H9 (cell line): ENCODE measurements at regions not wholly inside any gene's neighbourhood (a gene's known extent, or its start where the extent isn't known, plus 50 kb on each side); places are given as distances from the start of the nearest gene placed in this dataset.

Experiments
- DNase-seq: peaks from one replicate; pipeline ENCODE4 v3.0.0-alpha.2; 2017
- H2AFZ ChIP-seq: one replicate; pipeline ENCODE4 v1.6.1; 2013; ENCODE audit warnings: mild to moderate bottlenecking, low read length, control low read depth, moderate library complexity
- H2AK5ac ChIP-seq: 2 replicates; pipeline ENCODE4 v1.6.1; 2013; ENCODE audit warnings: low read length, control low read depth, mixed read lengths; ENCODE audit not compliant: insufficient read length
- H2BK120ac ChIP-seq: one replicate; pipeline ENCODE4 v1.6.1; 2013; ENCODE audit warnings: low read depth, mild to moderate bottlenecking, low read length, control low read depth, inconsistent platforms; ENCODE audit not compliant: poor library complexity, severe bottlenecking
- H2BK12ac ChIP-seq: 2 replicates; pipeline ENCODE4 v1.6.1; 2013; ENCODE audit warnings: low read length, control low read depth, mixed read lengths, low read depth; ENCODE audit not compliant: insufficient read length
- H2BK15ac ChIP-seq: 2 replicates; pipeline ENCODE4 v1.6.1; 2013; ENCODE audit warnings: low read depth, low read length, control low read depth
- H2BK20ac ChIP-seq: one replicate; pipeline ENCODE4 v1.6.1; 2013; ENCODE audit warnings: low read depth, mild to moderate bottlenecking, low read length, control low read depth, inconsistent platforms; ENCODE audit not compliant: poor library complexity, severe bottlenecking
- H2BK5ac ChIP-seq: 2 replicates; pipeline ENCODE4 v1.6.1; 2013; ENCODE audit warnings: low read length, control low read depth, mixed read lengths; ENCODE audit not compliant: insufficient read length
- H3K14ac ChIP-seq: 2 replicates; pipeline ENCODE4 v1.6.1; 2013; ENCODE audit warnings: low read length, control low read depth; ENCODE audit not compliant: insufficient read depth
- H3K18ac ChIP-seq: 2 replicates; pipeline ENCODE4 v1.6.1; 2013; ENCODE audit warnings: low read depth, mild to moderate bottlenecking, mixed read lengths, low read length, control low read depth; ENCODE audit not compliant: insufficient read length
- H3K23ac ChIP-seq: 2 replicates; pipeline ENCODE4 v1.6.1; 2013; ENCODE audit warnings: low read length, control low read depth, mixed read lengths, low read depth; ENCODE audit not compliant: insufficient read length
- H3K23me2 ChIP-seq: 2 replicates; pipeline ENCODE4 v1.6.1; 2013; ENCODE audit warnings: low read depth, mild to moderate bottlenecking, mixed read lengths, low read length, control low read depth; ENCODE audit not compliant: insufficient read length, poor library complexity, severe bottlenecking
- H3K27ac ChIP-seq: 2 replicates; pipeline ENCODE4 v1.5.1; 2013; ENCODE audit warnings: low read length, control low read depth, mixed read lengths, low read depth; ENCODE audit not compliant: insufficient read length
- H3K27me3 ChIP-seq: 2 replicates; pipeline ENCODE4 v1.6.1; 2013; ENCODE audit warnings: low read length, control low read depth, inconsistent platforms; ENCODE audit not compliant: insufficient read depth
- H3K4ac ChIP-seq: 2 replicates; pipeline ENCODE4 v1.6.1; 2013; ENCODE audit warnings: low read depth, mild to moderate bottlenecking, control low read depth, inconsistent platforms, low read length, moderate library complexity
- H3K4me1 ChIP-seq: 2 replicates; pipeline ENCODE4 v1.6.1; 2013; ENCODE audit warnings: low read length, control low read depth, inconsistent platforms; ENCODE audit not compliant: insufficient read depth
- H3K4me2 ChIP-seq: 2 replicates; pipeline ENCODE4 v1.6.1; 2013; ENCODE audit warnings: low read length, control low read depth, mixed read lengths; ENCODE audit not compliant: insufficient read length, insufficient read depth
- H3K56ac ChIP-seq: 2 replicates; pipeline ENCODE4 v1.6.1; 2013; ENCODE audit warnings: low read depth, mild to moderate bottlenecking, mixed read lengths, low read length, control low read depth; ENCODE audit not compliant: insufficient read length
- H3K79me1 ChIP-seq: 2 replicates; pipeline ENCODE4 v1.6.1; 2013; ENCODE audit warnings: low read depth, mild to moderate bottlenecking, moderate library complexity, low read length, control low read depth, inconsistent platforms; ENCODE audit not compliant: insufficient read depth, poor library complexity, severe bottlenecking
- H3K79me2 ChIP-seq: 2 replicates; pipeline ENCODE4 v1.6.1; 2013; ENCODE audit warnings: low read length, control low read depth, inconsistent platforms; ENCODE audit not compliant: insufficient read depth
- H3K9ac ChIP-seq: 2 replicates; pipeline ENCODE4 v1.6.1; 2013; ENCODE audit warnings: low read length, control low read depth, mixed read lengths; ENCODE audit not compliant: insufficient read length; ENCODE audit errors: extremely low read depth
- H3K9me3 ChIP-seq: one replicate; pipeline ENCODE4 v1.6.1; 2013; ENCODE audit warnings: low read depth, low read length, inconsistent platforms; ENCODE audit not compliant: control insufficient read depth
- H3T11ph ChIP-seq: one replicate; pipeline ENCODE4 v1.6.1; 2013; ENCODE audit warnings: mild to moderate bottlenecking, low read length, control low read depth, inconsistent platforms
- H4K20me1 ChIP-seq: one replicate; pipeline ENCODE4 v1.6.1; 2013; ENCODE audit not compliant: control insufficient read depth, insufficient read length, insufficient read depth
- H4K5ac ChIP-seq: 2 replicates; pipeline ENCODE4 v1.6.1; 2013; ENCODE audit warnings: low read depth, mild to moderate bottlenecking, mixed read lengths, low read length, control low read depth; ENCODE audit not compliant: insufficient read length
- H4K8ac ChIP-seq: replicated peaks from 2 replicates; pipeline ENCODE4 v1.6.1; 2013; ENCODE audit warnings: low read length, control low read depth, mixed read lengths, low read depth; ENCODE audit not compliant: insufficient read length
- H4K91ac ChIP-seq: 2 replicates; pipeline ENCODE4 v1.6.1; 2013; ENCODE audit warnings: low read depth, mild to moderate bottlenecking, moderate library complexity, mixed read lengths, low read length, control low read depth; ENCODE audit not compliant: insufficient read length
- H3K27ac Mint-ChIP-seq, 3 experiments: 2 replicates in 2 of 3; 3 replicates in 1 of 3; pipeline ENCODE4 v1.8.0; 2020 to 2021; ENCODE audit warnings: mixed read lengths in 3 of 3, mild to moderate bottlenecking in 1 of 3, moderate library complexity in 1 of 3
- H3K27me3 Mint-ChIP-seq: 2 replicates; pipeline ENCODE4 v1.8.0; 2021; ENCODE audit warnings: low read depth, mild to moderate bottlenecking, moderate library complexity, mixed read lengths
- H3K36me3 Mint-ChIP-seq, 3 experiments: 2 replicates in 2 of 3; 3 replicates in 1 of 3; pipeline ENCODE4 v1.8.0; 2020 to 2021; ENCODE audit warnings: low read depth in 3 of 3, mixed read lengths in 3 of 3; ENCODE audit not compliant: insufficient read depth in 1 of 3
- H3K4me1 Mint-ChIP-seq, 2 experiments: 2 replicates each; pipeline ENCODE4 v1.8.0; 2020; ENCODE audit warnings: mixed read lengths in 2 of 2
- H3K4me3 Mint-ChIP-seq, 2 experiments: 2 replicates in 1 of 2; 3 replicates in 1 of 2; pipeline ENCODE4 v1.8.0; 2020 to 2021; ENCODE audit warnings: mild to moderate bottlenecking in 2 of 2, mixed read lengths in 2 of 2, moderate library complexity in 1 of 2
- H3K9me3 Mint-ChIP-seq, 2 experiments: 2 replicates in 1 of 2; 3 replicates in 1 of 2; pipeline ENCODE4 v1.8.0; 2020; ENCODE audit warnings: mild to moderate bottlenecking in 2 of 2, mixed read lengths in 2 of 2, moderate library complexity in 1 of 2
- CTCF ChIP-seq: fragments of 200-600 bp; sonication (generic); conservative IDR thresholded peaks from 3 replicates; pipeline ENCODE4 v1.8.0; 2021; ENCODE audit warnings: antibody characterized with exemption, mild to moderate bottlenecking
- WGBS: extraction: QIAGEN DNeasy Blood & Tissue Kit; methylation state at CpG from one replicate; pipeline ENCODE4 v1.1.7; 2013; ENCODE audit warnings: missing lambda C conversion rate, low lambda C conversion rate, mixed read lengths; ENCODE audit not compliant: insufficient read length; ENCODE audit errors: extremely low coverage; 5-methylcytosine and 5-hydroxymethylcytosine counted together

DNA sequence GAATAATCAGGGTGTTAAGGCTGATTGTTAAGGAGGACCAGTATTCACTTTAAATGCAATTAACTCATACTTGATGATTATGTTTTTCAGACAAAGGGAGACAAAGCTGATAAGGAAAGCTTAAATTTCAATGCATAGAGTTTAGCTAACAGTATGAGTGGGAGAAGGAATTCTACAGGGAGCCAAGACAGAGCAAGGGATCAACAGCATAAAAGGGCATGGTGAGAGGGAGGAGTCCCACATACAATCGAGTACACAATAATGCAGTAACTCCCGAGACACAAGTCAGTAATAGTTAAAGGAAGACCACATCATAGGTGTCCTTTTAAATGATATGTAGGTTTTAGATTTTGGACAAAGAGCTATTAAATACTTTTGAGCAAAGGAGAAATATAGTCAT is 191.7 kb upstream of the PTPRD start:
- no peaks in the 10 kb centered on the region for H3K23me2 ChIP-seq
- no peak overlapping the region for H2BK15ac ChIP-seq
- no peak overlapping the region for H2AK5ac ChIP-seq
- no peak overlapping the region for H3K9ac ChIP-seq
- H3K14ac ChIP-seq, result no peak overlapping the region
- H3T11ph ChIP-seq, result no peak overlapping the region
- no peak overlapping the region for H3K4ac ChIP-seq
- no peak for TF ChIP-seq CTCF
- H3K23ac ChIP-seq, result no peak overlapping the region
- H2BK5ac ChIP-seq, result no peak overlapping the region
- no peak overlapping the region for H3K56ac ChIP-seq
- no peaks in the 10 kb centered on the region for H3K79me2 ChIP-seq
- H3K9me3 ChIP-seq, result no peaks in the 10 kb centered on the region
- Mint-ChIP-seq H3K4me1 (peaks cover 4 to 13% of the 10 kb centered on the region in 2 experiments; a peak in 3 of 4 replicates), H3K27me3 (no peaks in the 10 kb centered on the region), H3K36me3 (no peaks in the 10 kb centered on the region; a peak in 1 of 7 replicates), H3K4me3 (no peak overlapping the region), H3K27ac (no peak overlapping the region), H3K9me3 (no peaks in the 10 kb centered on the region)
- H3K4me2 ChIP-seq, result no peak overlapping the region
- no peak overlapping the region for H2BK120ac ChIP-seq
- no peak overlapping the region for H2BK20ac ChIP-seq
- no peaks in the 10 kb centered on the region for H3K4me1 ChIP-seq
- H3K27ac ChIP-seq, result no peak overlapping the region
- H4K8ac ChIP-seq, result no peak overlapping the region
- H4K20me1 ChIP-seq, result no peaks in the 10 kb centered on the region
- H2AFZ ChIP-seq, result no peak overlapping the region
- H4K91ac ChIP-seq, result no peak overlapping the region
- H3K79me1 ChIP-seq, result no peaks in the 10 kb centered on the region
- H3K18ac ChIP-seq, result no peak overlapping the region
- WGBS, result no CpG with 5 or more reads among the region's 2 CpGs
- H4K5ac ChIP-seq, result no peak overlapping the region
- no peaks in the 10 kb centered on the region for H3K27me3 ChIP-seq
- H2BK12ac ChIP-seq, result no peak overlapping the region
- DNase-seq, result no peak
